Astrocyte (in vitro differentiated cells and primary cell): ENCODE measurements at regions not wholly inside any gene's neighbourhood (a gene's known extent, or its start where the extent isn't known, plus 50 kb on each side); places are given as distances from the start of the nearest gene placed in this dataset.

Source experiments
- CTCF ChIP-seq: IDR thresholded peaks from 2 replicates; pipeline ENCODE4 v1.5.1; 2011; ENCODE audit warnings: low read depth, mild to moderate bottlenecking, inconsistent platforms, low read length, moderate library complexity; ENCODE audit not compliant: insufficient read depth
- EZH2 ChIP-seq: IDR thresholded peaks from 2 replicates; pipeline ENCODE4 v1.6.1; 2012; ENCODE audit warnings: mild to moderate bottlenecking, low read length, inconsistent platforms; ENCODE audit not compliant: insufficient read depth

- TF ChIP-seq CTCF (no peak), EZH2 (no peak)
Measured at GRCh38 chr1:220338759-220339158, 66.5 kb upstream of the RAB3GAP2 start.
